A549 (cell line): ENCODE measurements at regions not wholly inside any gene's neighbourhood (a gene's known extent, or its start where the extent isn't known, plus 50 kb on each side); places are given as distances from the start of the nearest gene placed in this dataset.

ENCODE experiments used
- ATAC-seq, 2 experiments: fragments of 200-7000 bp in 1 of 2; fragments of >200 bp in 1 of 2; cut with Nextera tagmentation in 1 of 2; cut with Tn5 transposase in 1 of 2; 3 replicates each; pipeline versions ENCODE4 v1.8.0 to v1.9.1; 2018 to 2020; ENCODE audit warnings: mild to moderate bottlenecking in 1 of 2, moderate library complexity in 1 of 2
- CTCF ChIA-PET: fragments of 300-600 bp; sonication (Branson Sonifier 250); formaldehyde crosslinking; extraction: SDS; loops from one replicate; lab custom pipeline; 2021; ENCODE audit warnings: antibody characterized with exemption, inconsistent platforms; lab: Yijun Ruan, JAX
- POLR2A ChIA-PET: fragments of 350-600 bp; formaldehyde crosslinking; extraction: SDS; loops from one replicate; lab custom pipeline; 2021; ENCODE audit warnings: antibody characterized with exemption, inconsistent platforms; lab: Yijun Ruan, JAX
- DNase-seq, 2 experiments: peaks; one replicate each; pipeline versions ENCODE4 v3.0.0 to v3.0.0-alpha.2; 2011 to 2016; ENCODE audit warnings: low read depth in 1 of 2, low spot score in 1 of 2
- FAIRE-seq: peaks from 2 replicates; lab custom pipeline; 2011; peaks lifted over from hg19 to GRCh38; lab: Jason Lieb, UNC
- H3K27ac ChIP-seq, 2 experiments: fragments of >200 bp; sonication (Bioruptor Twin); formaldehyde crosslinking; 3 replicates each; pipeline ENCODE4 v1.5.1; 2016 to 2017
- H3K4me1 ChIP-seq: fragments of >200 bp; sonication (Bioruptor Twin); formaldehyde crosslinking; 3 replicates; pipeline ENCODE4 v1.6.1; 2016
- H3K4me2 ChIP-seq: fragments of >200 bp; sonication (Bioruptor Twin); formaldehyde crosslinking; 3 replicates; pipeline ENCODE4 v1.6.1; 2016
- H3K4me3 ChIP-seq: fragments of >200 bp; sonication (Bioruptor Twin); formaldehyde crosslinking; 3 replicates; pipeline ENCODE4 v1.5.1; 2016
- H3K9me3 ChIP-seq: fragments of >200 bp; sonication (Bioruptor Twin); formaldehyde crosslinking; 3 replicates; pipeline ENCODE4 v1.6.1; 2016
- CBX2 ChIP-seq: fragments of 200-600 bp; sonication (generic); IDR thresholded peaks from 2 replicates; pipeline ENCODE4 v1.6.1; 2016; ENCODE audit warnings: low read depth, mild to moderate bottlenecking, borderline replicate concordance
- FOXS1 ChIP-seq: fragments of 250-450 bp; sonication (Bioruptor Pico); IDR thresholded peaks from 2 replicates; pipeline ENCODE4 v1.5.0; 2020; ENCODE audit warnings: mild to moderate bottlenecking, moderate library complexity
- HDAC2 ChIP-seq: fragments of 200-600 bp; sonication (generic); IDR thresholded peaks from 2 replicates; pipeline ENCODE4 v1.6.1; 2016
- HEYL ChIP-seq: fragments of 250-450 bp; sonication (Bioruptor Pico); IDR thresholded peaks from 2 replicates; pipeline ENCODE4 v1.8.0; 2021; ENCODE audit warnings: mild to moderate bottlenecking, moderate library complexity
- HOXA7 ChIP-seq: fragments of 250-450 bp; sonication (Bioruptor Pico); IDR thresholded peaks from 2 replicates; pipeline ENCODE4 v1.5.0; 2020; ENCODE audit warnings: mild to moderate bottlenecking, moderate library complexity
- HOXB13 ChIP-seq: fragments of 250-450 bp; sonication (Bioruptor Pico); IDR thresholded peaks from 2 replicates; pipeline ENCODE4 v1.5.0; 2020; ENCODE audit warnings: low read depth, mild to moderate bottlenecking, moderate library complexity
- JUNB ChIP-seq: fragments of >200 bp; sonication (Bioruptor Twin); formaldehyde crosslinking; IDR thresholded peaks from 2 replicates; pipeline ENCODE4 v1.6.1; 2016
- NR3C1 ChIP-seq: fragments of >200 bp; sonication (Bioruptor Twin); formaldehyde crosslinking; IDR thresholded peaks from 3 replicates; pipeline ENCODE4 v1.6.1; 2017
- PHF8 ChIP-seq: fragments of 200-600 bp; sonication (generic); IDR thresholded peaks from 2 replicates; pipeline ENCODE4 v1.6.1; 2016; ENCODE audit warnings: low read depth, mild to moderate bottlenecking, antibody characterized with exemption, moderate library complexity, borderline replicate concordance
- POLR2A ChIP-seq: IDR thresholded peaks from 2 replicates; pipeline ENCODE4 v1.6.1; 2012; ENCODE audit warnings: mild to moderate bottlenecking, low read length
- POLR2AphosphoS2 ChIP-seq: conservative IDR thresholded peaks from 2 replicates; pipeline ENCODE4 v1.6.1; 2012; ENCODE audit warnings: low read length, improper control_type of control experiment, inconsistent platforms
- RAD21 ChIP-seq, 2 experiments: fragments of >200 bp in 1 of 2; sonication (Bioruptor Twin) in 1 of 2; formaldehyde crosslinking in 1 of 2; IDR thresholded peaks in 1 of 2; conservative IDR thresholded peaks in 1 of 2; 2 replicates in 1 of 2; 3 replicates in 1 of 2; pipeline ENCODE4 v1.6.1; 2012 to 2018; ENCODE audit warnings: inconsistent platforms in 1 of 2
- RNF2 ChIP-seq: fragments of 200-600 bp; sonication (generic); IDR thresholded peaks from 2 replicates; pipeline ENCODE4 v1.6.1; 2016; ENCODE audit warnings: low read depth, mild to moderate bottlenecking, antibody characterized with exemption, moderate library complexity, borderline replicate concordance
- SMC3 ChIP-seq: fragments of >200 bp; sonication (Bioruptor Twin); formaldehyde crosslinking; IDR thresholded peaks from 3 replicates; pipeline ENCODE4 v1.6.1; 2018; ENCODE audit warnings: inconsistent platforms
- SREBF2 ChIP-seq: fragments of 450-650 bp; IDR thresholded peaks from 2 replicates; pipeline ENCODE4 v1.6.1; 2014; ENCODE audit warnings: mild to moderate bottlenecking, moderate library complexity
- ZNF302 ChIP-seq: fragments of 250-450 bp; sonication (Bioruptor Pico); IDR thresholded peaks from 2 replicates; pipeline ENCODE4 v1.9.0; 2021; ENCODE audit warnings: inconsistent platforms, mild to moderate bottlenecking, moderate library complexity
- ZSCAN20 ChIP-seq: fragments of 250-450 bp; sonication (Bioruptor Pico); IDR thresholded peaks from 2 replicates; pipeline ENCODE4 v1.8.0; 2022; ENCODE audit warnings: mild to moderate bottlenecking, moderate library complexity
- WGBS: methylation state at CpG from one replicate; pipeline ENCODE4 v1.1.6; 2017; ENCODE audit errors: missing lambda C conversion rate; 5-methylcytosine and 5-hydroxymethylcytosine counted together
- TF ChIP-seq, protein P1 (sequence below): fragments of >200 bp; sonication (Bioruptor Twin); formaldehyde crosslinking; IDR thresholded peaks from 3 replicates; pipeline ENCODE4 v1.6.1; 2016
- TF ChIP-seq, protein P2 (sequence below): fragments of 450-650 bp; IDR thresholded peaks from 2 replicates; pipeline ENCODE4 v1.6.1; 2014; ENCODE audit warnings: antibody characterized with exemption
- TF ChIP-seq, protein P3 (sequence below): IDR thresholded peaks from 2 replicates; pipeline ENCODE4 v1.6.1; 2012

DNA sequence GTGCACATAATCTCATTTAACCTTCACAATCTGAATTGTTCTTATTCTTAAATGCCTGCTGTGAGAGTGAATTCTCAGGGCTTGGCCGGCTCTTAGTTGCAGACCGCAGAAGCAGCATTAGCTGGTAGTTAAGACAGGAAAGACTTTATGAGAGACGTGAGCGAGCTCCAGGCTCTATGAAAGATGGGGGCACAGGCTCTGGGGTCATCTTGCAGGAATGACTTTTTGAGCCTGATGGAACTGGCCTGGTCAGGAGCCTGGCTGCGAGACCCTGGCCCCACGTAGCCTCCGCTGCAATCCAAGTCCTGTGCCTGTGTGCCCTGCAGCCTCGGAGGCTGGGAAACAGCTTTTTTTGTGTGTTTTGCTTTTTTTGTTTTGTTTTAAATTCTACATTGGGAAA, 958.8 kb upstream of the ZNF722 start:
- DNase-seq (no peak), FAIRE-seq (no peak), ATAC-seq (no peak)
- Histone ChIP-seq H3K4me3 (no peak overlapping the region), H3K27ac (no peak overlapping the region), H3K4me2 (no peak overlapping the region), H3K9me3 (peaks cover 10% of the 10 kb centered on the region; the same call in 2 of the 3 replicates), H3K4me1 (no peaks in the 10 kb centered on the region)
- WGBS, result 10% methylated on average over 8 of the region's 8 CpGs
- ChIA-PET POLR2A (interaction anchor here (0.6 kb wide), 1 partner anchor 1660 kb away, joined by 3 read pairs; no protein-coding TSS in a partner anchor), CTCF (no interaction called here)
- TF ChIP-seq SREBF2 (no peak), ZSCAN20 (CRISPR knock-in tag) (no peak), HOXA7 (CRISPR knock-in tag) (no peak), RAD21 (conservative IDR thresholded peaks at IDR 0.05 in 1 of 2, IDR thresholded peaks at IDR 0.05 in 1 of 2) (no peak), JUNB (no peak), ZNF302 (CRISPR knock-in tag) (no peak), CBX2 (no peak), HEYL (CRISPR knock-in tag) (no peak), POLR2A (no peak), HDAC2 (no peak), NR3C1 (no peak), SMC3 (no peak), PHF8 (no peak), FOXS1 (CRISPR knock-in tag) (no peak)
- TF ChIP-seq, protein P1, sequence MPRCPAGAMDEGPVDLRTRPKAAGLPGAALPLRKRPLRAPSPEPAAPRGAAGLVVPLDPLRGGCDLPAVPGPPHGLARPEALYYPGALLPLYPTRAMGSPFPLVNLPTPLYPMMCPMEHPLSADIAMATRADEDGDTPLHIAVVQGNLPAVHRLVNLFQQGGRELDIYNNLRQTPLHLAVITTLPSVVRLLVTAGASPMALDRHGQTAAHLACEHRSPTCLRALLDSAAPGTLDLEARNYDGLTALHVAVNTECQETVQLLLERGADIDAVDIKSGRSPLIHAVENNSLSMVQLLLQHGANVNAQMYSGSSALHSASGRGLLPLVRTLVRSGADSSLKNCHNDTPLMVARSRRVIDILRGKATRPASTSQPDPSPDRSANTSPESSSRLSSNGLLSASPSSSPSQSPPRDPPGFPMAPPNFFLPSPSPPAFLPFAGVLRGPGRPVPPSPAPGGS, result no peak

DNA sequence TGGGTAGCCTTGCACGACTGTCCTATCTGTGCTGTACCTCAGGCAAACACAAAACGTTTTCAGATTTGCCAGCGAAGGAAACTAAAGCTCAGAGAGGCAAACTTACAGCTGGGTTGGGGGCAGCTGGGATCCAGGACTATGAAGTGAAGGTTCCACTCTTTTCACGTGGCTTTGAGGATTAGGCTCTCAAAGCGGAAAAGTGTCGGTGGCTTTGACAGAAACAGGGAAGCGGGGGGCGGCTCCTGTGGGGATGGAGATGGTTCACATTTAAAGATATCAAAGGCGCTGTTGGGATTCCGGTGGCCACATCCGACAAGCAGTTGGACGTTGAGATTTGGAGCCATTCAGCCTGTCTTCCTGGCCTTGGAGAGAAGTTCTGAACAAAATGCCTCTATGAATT, 958.3 kb upstream of the ZNF722 start:
- TF ChIP-seq, protein P2, sequence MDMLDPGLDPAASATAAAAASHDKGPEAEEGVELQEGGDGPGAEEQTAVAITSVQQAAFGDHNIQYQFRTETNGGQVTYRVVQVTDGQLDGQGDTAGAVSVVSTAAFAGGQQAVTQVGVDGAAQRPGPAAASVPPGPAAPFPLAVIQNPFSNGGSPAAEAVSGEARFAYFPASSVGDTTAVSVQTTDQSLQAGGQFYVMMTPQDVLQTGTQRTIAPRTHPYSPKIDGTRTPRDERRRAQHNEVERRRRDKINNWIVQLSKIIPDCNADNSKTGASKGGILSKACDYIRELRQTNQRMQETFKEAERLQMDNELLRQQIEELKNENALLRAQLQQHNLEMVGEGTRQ, result no peak
- TF ChIP-seq HOXB13 (CRISPR knock-in tag) (no peak), RNF2 (no peak), PHF8 (no peak), POLR2A (no peak), POLR2AphosphoS2 (no peak)
- TF ChIP-seq, protein P3, sequence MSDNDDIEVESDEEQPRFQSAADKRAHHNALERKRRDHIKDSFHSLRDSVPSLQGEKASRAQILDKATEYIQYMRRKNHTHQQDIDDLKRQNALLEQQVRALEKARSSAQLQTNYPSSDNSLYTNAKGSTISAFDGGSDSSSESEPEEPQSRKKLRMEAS, result no peak
- TF ChIP-seq, all 56 proteins: peak for 0
- Histone ChIP-seq H3K4me1 (no peaks in the 10 kb centered on the region), H3K4me3 (no peak overlapping the region), H3K9me3 (peaks cover 10% of the 10 kb centered on the region; the same call in 2 of the 3 replicates), H3K27ac (no peak overlapping the region), H3K4me2 (no peak overlapping the region)
- ChIA-PET CTCF (no interaction called here), POLR2A (no interaction called here)
- no peak for FAIRE-seq
- 33% methylated on average over 12 of the region's 12 CpGs for WGBS
- DNase-seq, result no peak
- no peak for ATAC-seq

DNA sequence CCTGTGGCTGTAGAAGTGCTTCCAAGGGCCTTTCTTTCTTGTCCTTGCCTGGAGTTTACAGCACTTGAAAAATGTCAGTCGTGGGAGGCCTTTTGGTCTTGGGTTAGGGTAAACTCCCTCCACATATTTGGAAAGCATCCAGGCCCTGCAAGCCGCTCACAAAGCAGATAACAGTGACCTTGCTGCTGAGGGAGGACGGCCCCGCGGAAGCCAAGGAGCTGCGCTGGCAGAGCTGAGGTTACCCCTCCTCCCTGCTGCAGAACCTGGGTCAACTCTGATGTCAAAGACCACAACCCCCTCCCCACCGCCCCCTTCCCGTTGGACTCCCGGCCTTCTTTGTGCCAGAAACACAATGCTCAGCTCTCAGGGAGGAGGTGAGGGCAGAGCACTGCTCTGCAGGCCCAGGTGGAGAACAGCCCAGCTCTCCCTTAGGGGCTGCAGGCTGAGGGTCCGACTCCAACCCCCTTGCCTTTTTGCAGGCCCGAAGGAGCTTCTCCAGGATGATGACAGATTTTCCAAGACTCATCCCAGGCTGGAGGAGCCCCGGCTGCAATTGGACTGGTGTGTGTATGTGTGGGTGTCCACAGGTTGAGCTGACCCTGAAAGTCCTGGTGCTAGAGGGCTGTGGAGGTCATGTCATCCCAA, 957.6 kb upstream of the ZNF722 start:
- no peak overlapping the region for H3K27ac ChIP-seq
- ChIA-PET POLR2A (no interaction called here), CTCF (no interaction called here)
- FAIRE-seq, result no peak
- DNase-seq, result no peak
- peaks cover 7% of the 10 kb centered on the region; the same call in 2 of the 3 replicates for H3K9me3 ChIP-seq
- TF ChIP-seq ZNF302 (CRISPR knock-in tag), result no peak
- ATAC-seq, result no peak
- H3K4me1 ChIP-seq, result no peaks in the 10 kb centered on the region
- 3% methylated on average over 7 of the region's 12 CpGs for WGBS
- H3K4me3 ChIP-seq, result no peak overlapping the region
- H3K4me2 ChIP-seq, result no peak overlapping the region
